Breast epithelium (tissue), 3 donors: ENCODE measurements at regions not wholly inside any gene's neighbourhood (a gene's known extent, or its start where the extent isn't known, plus 50 kb on each side); places are given as distances from the start of the nearest gene placed in this dataset.

Source experiments
- CTCF ChIP-seq, 3 donors: fragments of 450-650 bp; IDR thresholded peaks; one replicate each; pipeline ENCODE4 v1.5.1; 2016 to 2017; ENCODE audit warnings: antibody characterized with exemption in 3 of 3, mild to moderate bottlenecking in 3 of 3, moderate library complexity in 3 of 3
- POLR2A ChIP-seq: fragments of 450-650 bp; IDR thresholded peaks from one replicate; pipeline ENCODE4 v1.6.1; 2016; ENCODE audit warnings: antibody characterized with exemption, mild to moderate bottlenecking, moderate library complexity
- POLR2AphosphoS5 ChIP-seq, 3 donors: sonication (generic); formaldehyde crosslinking; IDR thresholded peaks; one replicate each; pipeline ENCODE4 v1.6.1; 2017; ENCODE audit warnings: antibody characterized with exemption in 3 of 3

- TF ChIP-seq POLR2AphosphoS5 (IDR thresholded peaks at IDR 0.05), result no peak
- no peak for TF ChIP-seq CTCF (IDR thresholded peaks at IDR 0.05)
- TF ChIP-seq POLR2A, result no peak
Observed at GRCh38 chr17:12549499-12550041, 116.1 kb upstream of the MYOCD start.
